ENCODE measurements at regions not wholly inside any gene's neighbourhood (a gene's known extent, or its start where the extent isn't known, plus 50 kb on each side); places are given as distances from the start of the nearest gene placed in this dataset.

DNA sequence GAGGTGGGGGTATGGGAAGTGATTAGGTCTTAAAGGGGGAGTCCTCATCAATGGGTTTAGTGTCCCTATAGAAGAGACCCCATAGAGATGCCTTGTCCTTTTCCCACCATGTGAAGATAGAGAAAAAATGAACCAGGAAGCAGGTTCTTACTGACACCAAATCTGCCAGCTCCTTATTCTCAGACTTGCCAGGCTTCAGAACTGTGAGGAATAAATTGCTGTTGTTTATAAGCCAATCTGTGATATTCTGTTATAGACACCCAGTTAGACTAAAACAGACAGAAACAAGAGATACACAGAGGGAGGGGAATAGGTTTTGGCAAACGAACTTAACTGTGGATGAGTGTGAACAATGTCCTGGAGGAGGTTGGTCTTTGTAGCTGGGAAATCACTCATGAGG lies 381.4 kb downstream of the ADRA2A start:
- no peak for DNase-seq

DNA sequence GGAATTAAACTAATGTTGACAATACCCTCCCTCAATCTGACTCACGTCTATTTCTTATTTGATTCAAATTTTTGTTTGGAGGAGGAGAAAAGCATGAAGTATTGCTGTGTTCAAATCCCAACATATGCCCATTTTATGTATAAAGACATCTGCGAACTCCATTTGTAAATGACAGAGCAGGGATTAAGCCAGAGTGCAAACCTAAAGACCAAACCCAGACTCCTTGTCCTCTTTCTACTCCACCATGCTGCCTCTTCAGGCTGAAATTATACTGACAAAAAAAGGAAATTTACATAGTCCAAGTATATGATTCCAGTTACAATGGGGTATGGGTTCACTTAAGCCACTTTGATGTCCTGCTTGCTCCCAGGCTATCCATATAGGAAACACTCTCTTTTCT lies 383.1 kb downstream of the ADRA2A start:
- DNase-seq = no peak

DNA sequence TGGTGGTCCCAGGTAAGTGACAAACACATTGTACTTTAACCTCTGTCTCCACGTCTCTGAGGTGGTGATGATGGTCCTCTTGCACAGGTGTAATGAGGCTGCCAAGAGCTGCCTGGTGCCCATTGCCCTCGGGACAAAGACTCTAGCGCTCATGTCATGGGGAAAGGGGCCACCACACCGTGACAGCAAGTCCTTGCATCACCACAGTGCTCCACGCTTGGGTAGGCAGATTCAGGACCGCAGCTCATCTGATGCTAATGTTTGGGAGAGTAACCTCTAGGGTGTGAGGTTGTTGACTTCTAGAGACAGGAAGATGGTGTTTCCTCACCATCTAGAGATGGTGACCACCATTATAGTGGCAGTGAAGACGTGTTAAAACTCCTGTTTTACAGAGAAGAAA lies 395.6 kb downstream of the ADRA2A start:
- DNase-seq = no peak

DNA sequence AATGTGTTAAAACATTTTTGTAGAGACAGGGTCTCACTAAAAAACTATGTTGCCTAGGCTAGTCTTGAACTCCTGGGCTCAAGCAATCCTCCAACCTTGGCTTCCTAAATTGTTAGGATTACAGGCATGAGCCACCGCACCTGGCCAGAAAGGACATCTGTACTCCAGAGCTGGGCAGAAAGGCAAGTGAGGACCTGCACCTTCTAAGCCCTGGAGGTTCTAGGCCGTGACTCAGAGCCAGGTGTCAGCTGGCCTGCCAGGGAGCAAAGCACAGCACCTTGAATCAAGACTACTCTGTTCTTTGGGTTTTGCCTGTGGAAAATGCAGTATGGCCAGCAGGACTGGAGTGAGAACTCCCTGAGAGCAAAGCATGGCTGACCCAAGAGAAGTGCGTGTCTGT lies 396.5 kb downstream of the ADRA2A start:
- no peak for DNase-seq

DNA sequence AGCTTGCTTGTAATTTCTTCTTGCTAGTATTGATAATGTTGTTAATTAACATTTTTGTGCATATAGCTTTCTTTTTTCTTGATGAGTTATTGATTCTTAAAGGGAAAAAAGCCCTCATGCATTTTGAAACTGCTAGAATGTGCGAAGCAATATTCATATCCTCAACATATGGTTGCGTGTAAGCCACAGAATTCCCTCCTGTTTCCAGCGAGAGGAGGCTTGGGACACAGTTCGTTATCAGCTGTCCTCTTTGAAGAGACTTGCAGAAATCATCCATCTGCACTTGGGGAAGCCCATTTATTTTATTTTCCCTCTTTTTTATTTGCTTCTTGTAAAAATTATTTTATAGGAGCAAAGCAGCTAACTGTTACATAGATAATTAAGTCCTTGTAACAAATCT lies 398.0 kb downstream of the ADRA2A start:
- no peak for DNase-seq

DNA sequence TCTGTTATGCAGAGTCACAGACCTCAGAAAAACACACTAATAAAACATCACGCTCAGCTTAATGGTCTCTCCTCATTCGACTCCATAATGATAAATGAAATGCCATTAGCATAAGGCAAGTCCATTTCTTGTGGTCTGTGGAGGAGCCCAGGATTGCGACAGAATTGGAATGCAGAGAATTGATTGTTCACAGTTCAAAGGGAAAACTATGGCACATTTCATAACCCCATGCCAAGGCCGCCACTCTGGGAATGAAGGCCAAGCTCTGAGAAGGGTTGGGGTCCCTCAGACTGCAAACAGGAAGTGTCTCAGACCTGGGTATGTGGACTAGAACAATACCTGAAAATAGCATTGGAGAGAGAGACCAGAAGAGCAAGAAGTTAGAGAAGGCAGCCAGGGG lies 398.9 kb downstream of the ADRA2A start:
- no peak for DNase-seq

DNA sequence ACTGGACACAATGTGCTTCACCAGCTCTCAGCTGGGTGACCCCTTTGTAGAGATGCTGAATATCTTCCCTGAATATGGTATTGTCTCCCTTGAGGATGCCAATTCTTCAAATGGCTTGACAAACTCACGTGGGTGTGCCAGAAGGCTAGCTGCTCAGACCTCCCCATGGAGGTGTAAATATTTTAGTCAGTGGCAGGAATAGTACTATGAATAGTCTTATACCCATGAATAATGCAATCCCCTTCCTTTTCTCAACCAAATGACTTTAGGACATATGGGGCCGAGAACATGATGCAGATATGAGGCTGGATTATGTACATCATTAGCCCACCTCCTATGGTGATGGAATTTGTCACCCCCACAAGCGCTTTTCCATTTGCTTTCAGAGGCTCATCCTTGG lies 401.8 kb downstream of the ADRA2A start:
- DNase-seq = no peak

DNA sequence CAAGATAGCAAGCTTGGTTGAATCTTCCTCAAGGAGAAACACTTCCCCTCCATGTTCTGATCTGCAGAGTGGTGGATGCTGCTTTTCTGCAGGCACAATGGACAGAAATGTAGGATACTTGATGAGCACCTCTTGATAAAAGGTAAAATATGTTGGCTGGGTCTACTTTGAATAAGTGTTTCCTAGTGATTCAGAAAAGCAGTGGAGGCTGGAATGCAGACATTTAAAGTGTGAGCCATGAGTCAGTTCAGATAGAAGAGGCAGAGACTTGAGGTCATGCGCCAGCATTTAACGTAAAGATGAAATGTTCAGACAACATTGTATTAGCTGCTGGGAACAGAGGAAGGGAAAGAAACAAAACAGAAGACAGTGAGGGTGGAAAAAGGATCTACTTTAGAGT lies 403.1 kb downstream of the ADRA2A start:
- DNase-seq = no peak

DNA sequence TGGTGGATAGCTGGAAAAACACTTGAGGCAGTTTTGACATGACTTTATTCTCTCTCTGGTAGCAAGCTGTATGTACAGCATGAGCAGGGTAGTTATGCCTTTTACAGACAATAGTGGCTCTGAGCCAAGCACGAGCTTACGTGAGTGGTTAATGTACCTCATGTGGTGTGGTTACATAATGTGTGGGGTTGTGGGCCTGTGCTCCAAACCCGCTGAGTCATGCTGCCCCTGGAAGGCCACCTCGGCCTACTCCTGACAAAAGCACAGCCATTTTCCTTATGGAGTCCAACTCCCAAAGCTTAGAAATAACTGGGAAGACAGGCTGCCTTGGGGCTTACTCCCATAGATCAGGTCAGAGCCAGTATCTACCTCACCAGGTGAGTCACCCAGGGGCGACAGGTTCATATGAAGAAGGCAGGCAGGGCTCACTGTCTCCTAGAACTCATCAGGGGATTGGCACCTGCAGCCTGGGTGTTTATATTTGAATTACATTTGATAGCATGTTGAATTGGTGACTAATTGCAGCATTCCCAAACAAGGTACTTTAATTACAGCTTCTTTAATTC lies 404.5 kb downstream of the ADRA2A start:
- DNase-seq = no peak

DNA sequence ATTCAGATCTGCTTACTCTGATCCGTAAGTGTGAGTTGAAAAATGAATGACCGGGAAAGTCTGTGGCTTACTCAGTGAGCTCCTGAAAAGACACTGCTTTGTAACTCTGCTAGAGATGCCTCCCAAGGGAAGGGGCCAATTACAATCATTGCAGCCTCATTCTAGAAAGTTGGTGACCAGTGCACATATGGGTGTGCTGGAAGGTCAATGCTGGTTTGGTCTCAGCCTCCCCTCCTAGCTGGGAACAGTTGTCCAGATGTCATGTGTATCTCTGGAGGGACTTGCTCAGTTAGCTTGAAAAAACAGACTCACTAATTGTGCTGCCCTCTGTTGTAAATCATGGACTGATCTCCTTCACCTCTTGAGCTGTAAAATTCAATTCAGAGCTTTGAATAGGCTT lies 405.0 kb downstream of the ADRA2A start:
- DNase-seq = no peak

DNA sequence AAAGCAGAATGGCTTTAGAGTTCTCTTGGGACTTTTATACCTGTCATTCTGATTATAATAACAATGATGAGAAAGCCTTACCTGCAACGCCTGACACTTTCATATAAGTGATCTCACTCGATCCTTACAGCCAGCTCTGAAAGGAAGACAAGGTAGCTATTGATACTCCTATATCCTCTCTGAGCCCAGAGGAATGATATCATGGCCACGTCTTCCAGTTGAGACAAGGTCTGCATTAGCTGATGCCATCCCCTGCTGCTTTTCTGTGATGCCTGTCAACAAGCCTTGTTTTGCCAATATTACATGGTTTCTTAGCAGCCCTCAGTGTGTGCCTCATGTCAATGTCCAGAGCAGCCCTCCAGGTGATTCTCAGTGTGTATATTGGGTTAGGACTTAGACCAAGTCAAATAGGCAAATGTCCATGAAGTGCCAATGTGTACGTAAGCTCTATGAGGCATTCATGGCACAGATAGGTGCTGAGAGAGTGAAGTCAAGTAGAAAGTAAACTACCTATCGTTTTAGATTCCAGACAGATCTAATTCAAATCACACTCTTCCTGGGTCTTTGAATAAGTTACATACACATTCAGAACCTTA lies 405.9 kb downstream of the ADRA2A start:
- DNase-seq = no peak

DNA sequence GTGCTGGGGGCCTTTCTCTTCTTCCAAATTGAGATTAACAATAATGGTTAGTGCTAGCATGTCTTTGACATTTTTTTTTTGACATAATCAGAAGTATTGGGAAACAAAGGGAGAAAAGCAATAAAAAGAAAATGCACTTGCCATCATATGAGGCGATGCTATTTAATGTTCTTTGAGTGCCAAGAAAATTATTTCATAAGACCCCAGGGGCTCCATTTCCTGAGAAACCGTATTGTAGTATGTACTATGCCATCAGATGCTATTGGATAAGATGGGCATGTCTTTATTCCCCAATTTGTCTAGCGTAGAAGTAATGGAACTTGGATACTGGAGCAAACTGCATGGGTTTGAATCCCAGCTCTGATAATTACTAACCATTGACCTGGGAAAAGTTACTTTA lies 408.9 kb downstream of the ADRA2A start:
- no peak for DNase-seq

DNA sequence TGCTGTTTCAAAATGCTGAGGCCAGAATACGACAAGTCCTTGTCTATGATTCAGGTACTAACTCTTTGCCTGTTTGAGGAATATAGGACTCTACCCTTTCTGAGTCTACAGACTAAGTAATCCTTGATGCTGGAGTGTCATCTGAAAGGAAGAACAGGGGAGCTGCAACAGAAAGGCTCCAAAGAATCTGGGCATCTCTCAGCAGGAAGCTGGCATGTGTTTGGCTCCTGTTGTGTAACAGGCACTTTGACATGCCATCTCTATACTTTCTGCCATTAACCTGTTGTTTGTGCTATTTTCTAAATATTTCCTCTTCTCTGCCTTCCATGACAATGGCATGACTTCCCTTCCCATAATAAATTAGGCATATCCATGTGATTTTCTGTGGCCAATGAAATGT lies 409.5 kb downstream of the ADRA2A start:
- DNase-seq = no peak

DNA sequence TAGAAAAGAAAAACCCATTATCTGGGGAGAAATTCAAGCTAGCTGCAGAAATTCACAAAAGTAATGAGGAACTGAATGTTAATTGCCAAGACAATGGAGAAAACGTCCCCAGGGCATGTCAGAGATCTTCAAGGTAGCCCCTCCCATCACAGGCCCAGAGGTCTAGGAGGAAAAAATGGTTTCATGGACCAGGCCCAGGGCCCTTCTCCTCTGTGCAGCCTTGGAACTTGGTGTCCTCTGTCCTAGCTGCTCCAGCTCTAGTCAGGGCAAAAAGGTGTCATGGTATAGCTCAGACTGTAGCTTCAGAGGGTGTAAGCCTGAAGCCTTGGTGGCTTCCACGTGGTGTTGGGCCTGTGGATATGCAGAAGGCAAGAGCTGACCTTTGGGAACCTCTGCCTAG lies 411.8 kb downstream of the ADRA2A start:
- no peak for DNase-seq

DNA sequence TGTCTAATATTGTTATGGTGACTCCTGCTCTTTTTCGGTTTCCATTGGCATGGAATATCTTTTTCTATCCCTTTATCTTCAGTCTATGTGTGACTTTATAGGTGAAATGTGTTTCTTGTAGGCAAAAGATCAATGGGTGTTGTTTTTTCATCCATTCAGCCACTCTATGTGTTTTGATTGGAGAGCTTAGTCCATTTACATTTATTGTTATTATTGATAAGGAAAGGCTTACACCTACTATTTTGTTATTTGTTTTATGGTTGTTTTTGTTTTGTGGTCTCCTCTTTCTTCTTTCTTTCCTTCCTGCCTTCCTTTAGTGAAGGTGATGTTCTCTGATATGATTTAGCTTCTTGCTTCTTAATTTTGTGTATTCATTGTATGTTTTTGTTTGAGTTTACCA lies 414.3 kb downstream of the ADRA2A start:
- no peak for DNase-seq

DNA sequence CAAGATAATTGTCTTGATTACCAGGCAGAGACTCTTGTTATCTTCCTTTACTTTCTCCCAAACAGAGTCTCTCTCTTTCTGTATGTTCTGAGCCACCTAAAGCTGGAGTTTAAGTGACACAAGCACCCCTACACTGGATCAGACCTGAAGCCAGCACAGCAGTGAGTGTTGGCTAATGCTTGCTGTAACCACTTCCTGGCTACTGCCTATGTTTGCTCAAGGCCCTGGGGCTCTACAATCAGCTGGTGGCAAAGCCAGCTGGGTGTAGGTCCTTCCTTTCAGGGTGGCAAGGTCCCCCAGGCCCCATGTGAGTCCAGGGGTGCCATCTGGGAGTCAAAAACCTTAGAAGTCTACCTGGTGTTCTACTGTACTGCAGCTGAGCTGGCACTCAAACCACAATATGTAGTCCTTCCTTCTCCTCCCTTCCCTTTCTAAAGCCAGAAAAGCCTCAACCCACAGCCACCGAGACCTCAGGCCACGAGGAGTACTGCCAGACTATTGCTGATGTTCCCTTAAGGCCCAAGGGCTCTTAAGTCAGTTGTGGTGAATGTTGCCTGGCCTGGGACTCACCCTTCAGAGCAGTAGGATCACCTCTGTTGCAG lies 416.3 kb downstream of the ADRA2A start:
- DNase-seq = no peak

DNA sequence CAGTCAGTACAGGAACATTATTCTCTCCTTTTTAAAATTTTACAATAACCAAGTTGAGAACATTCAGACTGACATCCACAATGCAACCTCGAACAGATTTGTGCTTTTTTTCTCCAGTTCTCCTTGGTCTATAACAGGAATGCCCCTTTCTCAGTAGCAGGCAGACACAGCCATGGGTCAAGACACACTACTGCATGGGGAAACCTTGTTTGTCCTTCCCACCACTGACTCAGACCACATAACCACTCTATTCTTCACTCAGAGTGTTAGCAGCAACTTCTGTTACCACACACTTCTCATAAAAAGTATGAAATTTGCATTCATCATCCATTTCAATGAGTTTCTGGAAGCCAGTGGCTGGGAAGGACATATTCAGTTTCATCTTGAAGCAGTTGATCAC lies 421.7 kb downstream of the ADRA2A start:
- DNase-seq = no peak

DNA sequence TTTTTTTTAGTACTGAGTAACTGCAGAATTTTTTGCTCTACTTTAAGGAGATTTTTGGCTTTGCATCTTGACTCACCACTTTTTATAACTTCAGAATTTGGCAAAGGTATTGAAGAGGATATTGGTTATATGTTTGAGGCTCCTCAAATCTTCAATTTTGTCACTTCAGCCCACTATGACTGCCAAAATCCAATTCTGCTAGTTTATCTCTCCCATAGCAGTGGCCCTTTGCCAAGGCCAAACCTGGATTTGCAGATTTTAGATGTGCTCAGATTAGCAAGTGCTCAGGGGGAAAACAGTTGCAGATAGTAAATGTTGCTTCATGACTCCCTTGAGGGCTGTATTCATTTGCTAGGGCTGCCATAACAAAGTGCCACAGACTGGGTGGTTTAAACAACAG lies 427.5 kb downstream of the ADRA2A start:
- DNase-seq = no peak

DNA sequence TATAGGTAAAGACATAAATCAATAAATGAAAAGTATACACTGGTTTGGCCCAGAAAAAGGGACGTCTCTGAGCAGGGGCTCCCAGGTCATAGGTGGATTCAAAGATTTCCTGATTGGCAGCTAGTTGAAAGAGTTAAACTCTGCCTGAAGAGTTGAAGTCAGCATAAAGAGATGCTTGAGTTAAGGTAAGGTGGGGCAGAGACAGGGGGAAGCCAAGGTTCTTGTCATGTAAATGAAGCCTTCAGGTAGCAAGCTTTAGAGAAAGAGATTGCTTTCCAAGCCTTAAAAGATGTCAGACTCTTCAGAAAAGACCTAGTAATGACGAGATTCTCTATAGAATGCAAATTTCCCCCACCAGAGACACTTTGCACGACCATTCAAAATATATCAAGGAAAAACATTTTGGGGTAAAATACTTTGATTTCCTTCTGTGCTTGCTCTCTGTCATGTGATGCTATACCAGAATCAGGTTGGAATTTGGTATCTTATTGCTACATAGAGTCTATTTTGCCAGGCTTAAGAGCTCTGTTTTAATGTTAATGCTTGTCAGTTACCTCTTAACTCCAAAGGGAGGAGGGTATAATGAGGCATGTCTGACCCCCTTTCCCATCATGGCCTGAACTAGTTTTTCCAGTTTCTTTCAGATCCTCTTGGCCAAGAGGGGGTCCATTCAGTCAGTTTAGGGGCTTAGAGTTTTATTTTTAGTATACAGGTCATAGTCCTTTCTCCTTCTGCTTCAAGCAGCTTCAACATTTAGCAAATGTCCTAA lies 429.6 kb downstream of the ADRA2A start:
- no peak for DNase-seq

DNA sequence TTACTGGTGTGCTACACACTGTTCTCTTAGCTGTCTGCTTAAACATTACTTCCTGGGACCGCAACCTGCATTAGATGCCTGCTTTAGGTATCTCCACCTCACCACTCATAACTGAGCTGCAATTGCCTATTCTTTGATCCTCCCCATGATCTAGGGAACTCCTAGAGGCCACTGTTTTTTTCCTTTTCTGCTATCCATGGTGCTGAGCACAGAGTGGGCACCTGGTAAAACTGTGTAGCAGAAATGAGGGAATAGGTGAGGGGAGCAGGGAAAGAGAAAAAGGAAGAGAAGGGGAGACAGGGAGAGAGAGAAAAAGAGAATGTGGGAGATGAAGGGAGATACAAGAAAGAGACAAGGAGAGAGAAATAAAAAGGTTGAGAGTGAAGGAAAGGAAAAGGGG lies 434.9 kb downstream of the ADRA2A start:
- no peak for DNase-seq

DNA sequence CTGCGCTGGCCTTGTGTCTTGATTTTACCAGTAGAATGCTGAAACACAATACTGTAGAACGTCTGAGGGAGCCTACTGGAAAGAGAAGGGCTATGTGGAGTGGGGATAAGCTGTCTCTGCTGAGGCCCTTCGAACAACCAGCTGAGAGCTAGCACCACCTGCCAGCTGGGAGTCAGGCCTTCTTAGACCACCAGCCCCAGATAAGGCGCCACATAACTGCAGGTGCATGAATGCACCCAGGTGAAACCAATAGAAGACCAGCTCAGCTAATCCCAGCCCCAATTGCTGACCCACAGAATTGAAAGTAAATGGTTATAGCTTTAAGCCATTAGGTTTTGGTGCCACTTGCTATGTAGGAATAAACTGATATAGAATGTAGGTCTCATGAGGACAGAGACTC lies 438.4 kb downstream of the ADRA2A start:
- no peak for DNase-seq

DNA sequence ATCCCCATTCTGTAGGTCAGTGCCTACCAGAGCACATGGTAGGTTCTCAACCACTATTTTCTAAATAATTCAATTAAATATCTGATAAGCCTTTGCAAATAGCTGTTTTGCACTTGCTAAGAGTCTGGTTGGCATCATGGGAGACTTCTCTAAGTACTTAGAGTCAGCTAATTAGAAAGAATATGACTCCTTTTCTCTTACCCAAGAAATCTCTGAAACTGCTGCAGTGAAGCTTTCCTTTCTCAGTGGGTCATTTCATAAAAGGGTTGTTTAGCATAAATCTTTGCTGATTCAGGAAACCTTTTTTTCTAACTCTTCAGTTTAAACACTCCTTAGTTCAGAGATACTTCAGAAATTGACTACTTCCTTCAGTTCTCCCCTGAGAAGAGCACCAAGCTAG lies 438.9 kb downstream of the ADRA2A start:
- DNase-seq = no peak

DNA sequence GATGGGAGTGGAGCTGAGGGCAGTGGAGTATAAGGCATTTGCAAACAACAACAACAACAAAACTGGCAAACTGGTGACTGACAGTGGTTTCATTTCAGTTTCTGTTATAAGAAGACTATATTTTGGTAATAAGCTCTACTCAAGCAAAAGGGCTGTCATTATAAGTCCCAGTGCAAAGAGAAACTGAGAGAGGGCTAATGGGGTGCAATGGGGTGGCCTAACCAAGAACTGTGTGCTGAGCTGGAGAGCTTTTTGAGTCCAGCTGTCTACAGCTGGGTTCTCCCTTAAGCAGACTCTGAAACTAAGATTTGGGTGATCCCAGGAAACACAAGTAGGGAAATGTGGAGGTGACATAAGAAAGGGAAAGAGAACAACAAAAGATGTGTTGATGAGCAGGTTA lies 439.3 kb downstream of the ADRA2A start:
- DNase-seq = no peak

DNA sequence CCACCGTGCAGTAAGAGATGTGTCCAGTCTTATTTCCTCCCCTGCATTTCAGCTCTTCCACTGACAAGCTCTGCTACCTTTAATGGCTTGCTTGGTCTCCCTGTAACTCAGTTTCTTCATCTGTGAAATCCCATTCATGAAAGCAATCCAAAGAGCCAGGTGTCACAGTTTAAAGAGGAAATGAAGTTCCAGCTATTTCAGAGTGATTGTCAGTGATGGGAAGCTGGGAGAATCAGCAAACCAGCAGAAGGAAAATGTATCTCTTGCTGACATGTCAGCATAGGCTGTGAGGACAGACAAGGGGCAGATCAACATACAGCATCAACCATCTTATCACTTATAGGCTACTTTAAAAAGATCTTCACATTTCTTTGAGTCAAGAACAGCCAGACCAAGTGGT lies 445.3 kb downstream of the ADRA2A start:
- DNase-seq = no peak
